Activated T-cell treated with anti-CD3 and anti-CD28 coated beads, Interleukin-2, amount 50 U/mL, for 4 hours (primary cell): ENCODE measurements at regions not wholly inside any gene's neighbourhood (a gene's known extent, or its start where the extent isn't known, plus 50 kb on each side); places are given as distances from the start of the nearest gene placed in this dataset.
"Not testable (repeated sequence)": the region's sequence is repeated elsewhere in the genome, so short reads cannot be mapped to it uniquely, and the experiment has no call there.

Source experiments
- ATAC-seq, 2 donors: fragments of 200-7000 bp; cut with Tn5 transposase; one replicate each; pipeline ENCODE4 v1.10.0; 2021
- DNase-seq: peaks from one replicate; pipeline ENCODE4 v3.0.0-alpha.2; 2020
- H3K27me3 Mint-ChIP-seq: one replicate; pipeline ENCODE4 v1.8.0; 2021; ENCODE audit warnings: low read depth, mixed read lengths
- H3K36me3 Mint-ChIP-seq: one replicate; pipeline ENCODE4 v1.8.0; 2022; ENCODE audit warnings: mixed read lengths; ENCODE audit not compliant: insufficient read depth
- H3K4me1 Mint-ChIP-seq: one replicate; pipeline ENCODE4 v1.8.0; 2021; ENCODE audit warnings: low read depth, mixed read lengths
- H3K4me3 Mint-ChIP-seq: one replicate; pipeline ENCODE4 v1.8.0; 2021; ENCODE audit warnings: mild to moderate bottlenecking, moderate library complexity, mixed read lengths
- H3K9me3 Mint-ChIP-seq: one replicate; pipeline ENCODE4 v1.8.0; 2021; ENCODE audit warnings: mixed read lengths

DNA sequence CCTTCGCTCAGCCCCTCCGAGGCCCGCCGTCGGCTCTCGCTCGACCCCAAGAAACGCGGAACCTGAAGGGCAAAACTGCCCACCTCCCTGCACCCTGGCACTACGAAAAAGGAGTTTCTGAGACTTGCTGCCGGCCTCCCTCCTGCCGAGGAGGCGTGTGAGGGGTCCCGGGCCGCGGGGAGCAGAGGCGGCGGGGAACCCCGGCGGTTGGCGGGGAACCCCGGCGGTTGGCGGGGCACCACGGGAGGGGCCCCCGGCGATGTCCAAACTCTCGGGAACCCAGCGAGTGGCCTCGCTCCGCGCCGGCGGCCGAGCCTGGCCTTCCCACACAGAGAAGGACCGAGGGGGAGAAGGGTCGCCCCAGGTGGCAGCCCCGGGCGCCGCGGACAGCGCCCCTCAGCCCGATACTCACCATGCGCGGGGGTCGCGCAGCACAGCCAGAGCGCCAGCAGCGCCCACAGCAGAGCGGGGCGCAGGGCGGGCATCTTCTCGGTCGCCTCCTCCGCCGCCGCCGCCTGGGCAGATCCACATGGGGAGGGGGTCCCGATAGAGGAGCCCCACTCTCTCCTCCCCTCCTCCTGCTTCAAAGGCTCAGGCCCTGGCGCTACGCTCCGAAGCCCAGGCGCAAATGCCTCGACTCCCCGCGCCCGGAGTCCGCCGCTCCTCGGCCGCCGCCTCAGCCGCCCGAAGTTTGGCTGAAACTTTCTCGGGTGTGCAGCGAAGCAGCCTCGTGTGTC, 69.4 kb upstream of the NUDT4B start:
- peak; percentile 53 to 60 for ATAC-seq
- H3K4me3 Mint-ChIP-seq = peak overlapping the region; percentile 77

GRCh38 chr1:148679787-148680326, 68.7 kb upstream of the NUDT4B start:
- not testable (repeated sequence) for H3K4me1 Mint-ChIP-seq, H3K9me3 Mint-ChIP-seq, DNase-seq, H3K36me3 Mint-ChIP-seq, H3K27me3 Mint-ChIP-seq
- ATAC-seq = peak; percentile 82 to 93
- H3K4me3 Mint-ChIP-seq = peak overlapping the region; percentile 77

More for the DNA sequence above, 69.4 kb upstream of the NUDT4B start:
- H3K27me3 Mint-ChIP-seq, H3K36me3 Mint-ChIP-seq, H3K9me3 Mint-ChIP-seq, H3K4me1 Mint-ChIP-seq: not testable (repeated sequence)
- peak; percentile 6 for DNase-seq

DNA sequence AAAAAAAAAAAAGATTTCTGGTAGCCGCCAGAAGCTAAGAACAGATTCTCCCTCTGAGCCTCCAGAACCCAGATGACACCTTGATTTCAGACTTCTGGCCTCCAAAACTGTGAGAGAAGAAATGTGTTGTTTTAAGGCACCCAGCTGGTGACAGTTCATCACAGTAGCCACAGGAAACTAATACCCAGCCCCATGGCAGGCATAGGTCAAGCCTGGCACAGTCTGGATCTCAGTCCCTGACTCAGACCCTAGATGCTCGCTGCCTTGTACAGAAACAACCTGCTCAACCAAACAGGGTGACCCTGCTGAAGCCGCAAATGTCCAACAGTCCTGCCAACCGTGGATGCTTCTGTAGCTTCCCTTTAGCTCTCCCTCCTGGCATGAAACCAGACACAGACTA, 61.8 kb upstream of the NUDT4B start:
- H3K4me1 Mint-ChIP-seq, DNase-seq, H3K36me3 Mint-ChIP-seq, H3K4me3 Mint-ChIP-seq, H3K9me3 Mint-ChIP-seq, H3K27me3 Mint-ChIP-seq, ATAC-seq: not testable (repeated sequence)

- not testable (repeated sequence) for DNase-seq, H3K36me3 Mint-ChIP-seq, H3K9me3 Mint-ChIP-seq, ATAC-seq, H3K27me3 Mint-ChIP-seq, H3K4me1 Mint-ChIP-seq, H3K4me3 Mint-ChIP-seq
Observed at GRCh38 chr1:148687376-148687775, 61.2 kb upstream of the NUDT4B start.
